ENCODE measurements at regions not wholly inside any gene's neighbourhood (a gene's known extent, or its start where the extent isn't known, plus 50 kb on each side); places are given as distances from the start of the nearest gene placed in this dataset.

DNA sequence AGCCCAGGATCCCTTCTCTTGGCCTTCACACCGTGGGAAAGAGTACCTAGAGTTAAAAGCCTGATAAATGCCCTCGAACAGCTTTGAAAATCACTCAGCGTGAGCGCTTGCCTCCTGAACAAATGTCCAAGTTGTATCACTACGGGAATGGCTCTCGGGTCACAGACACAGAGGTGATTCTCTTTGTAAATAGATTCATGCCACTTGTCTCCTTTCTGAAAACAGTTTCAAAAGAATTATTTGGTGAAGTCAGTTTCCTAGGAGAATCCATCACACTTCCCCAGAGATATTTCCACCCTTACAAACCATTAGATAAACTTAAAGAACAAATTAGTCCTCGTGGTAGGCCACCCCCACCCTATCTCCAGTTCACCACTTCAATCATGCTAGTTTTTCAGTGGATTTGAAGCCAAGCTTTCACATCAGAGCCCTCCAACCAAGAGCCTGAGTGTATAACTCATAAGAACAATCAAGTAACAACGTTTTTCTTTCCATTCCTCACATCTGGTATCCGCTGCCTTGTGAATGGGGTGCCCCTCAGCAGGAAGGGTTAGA, 132.9 kb downstream of the SLC30A10 start:
- Mint-ChIP-seq H3K4me1 (ENCODE audit: low read depth) (peaks cover 34% of the 10 kb centered on the region), H3K27me3 (ENCODE audit: low read depth) (no peaks in the 10 kb centered on the region), H3K4me3 (ENCODE audit: unreplicated experiment) (no peak overlapping the region), H3K36me3 (ENCODE audit: low read depth) (no peaks in the 10 kb centered on the region), H3K27ac (ENCODE audit: unreplicated experiment) (no peak overlapping the region), H3K9me3 (ENCODE audit: low read depth) (no peaks in the 10 kb centered on the region)
- no peak for DNase-seq (ENCODE audit: low spot score)
- TF ChIP-seq, protein P1, sequence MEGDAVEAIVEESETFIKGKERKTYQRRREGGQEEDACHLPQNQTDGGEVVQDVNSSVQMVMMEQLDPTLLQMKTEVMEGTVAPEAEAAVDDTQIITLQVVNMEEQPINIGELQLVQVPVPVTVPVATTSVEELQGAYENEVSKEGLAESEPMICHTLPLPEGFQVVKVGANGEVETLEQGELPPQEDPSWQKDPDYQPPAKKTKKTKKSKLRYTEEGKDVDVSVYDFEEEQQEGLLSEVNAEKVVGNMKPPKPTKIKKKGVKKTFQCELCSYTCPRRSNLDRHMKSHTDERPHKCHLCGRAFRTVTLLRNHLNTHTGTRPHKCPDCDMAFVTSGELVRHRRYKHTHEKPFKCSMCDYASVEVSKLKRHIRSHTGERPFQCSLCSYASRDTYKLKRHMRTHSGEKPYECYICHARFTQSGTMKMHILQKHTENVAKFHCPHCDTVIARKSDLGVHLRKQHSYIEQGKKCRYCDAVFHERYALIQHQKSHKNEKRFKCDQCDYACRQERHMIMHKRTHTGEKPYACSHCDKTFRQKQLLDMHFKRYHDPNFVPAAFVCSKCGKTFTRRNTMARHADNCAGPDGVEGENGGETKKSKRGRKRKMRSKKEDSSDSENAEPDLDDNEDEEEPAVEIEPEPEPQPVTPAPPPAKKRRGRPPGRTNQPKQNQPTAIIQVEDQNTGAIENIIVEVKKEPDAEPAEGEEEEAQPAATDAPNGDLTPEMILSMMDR (IDR thresholded peaks at IDR 0.05) = no peak

- no peak overlapping the region for H3K27ac Mint-ChIP-seq (ENCODE audit: unreplicated experiment)
- H3K9me3 Mint-ChIP-seq (ENCODE audit: low read depth) = no peaks in the 10 kb centered on the region
- no peak for DNase-seq (ENCODE audit: low spot score)
- H3K27me3 Mint-ChIP-seq (ENCODE audit: low read depth) = no peaks in the 10 kb centered on the region
- H3K4me1 Mint-ChIP-seq (ENCODE audit: low read depth) = peaks cover 34% of the 10 kb centered on the region
- TF ChIP-seq, protein P1 (IDR thresholded peaks at IDR 0.05) = no peak
- H3K36me3 Mint-ChIP-seq (ENCODE audit: low read depth) = no peaks in the 10 kb centered on the region
- no peak overlapping the region for H3K4me3 Mint-ChIP-seq (ENCODE audit: unreplicated experiment)
Measured at GRCh38 chr1:219794085-219794743, 134.1 kb downstream of the SLC30A10 start.

- Mint-ChIP-seq H3K36me3 (ENCODE audit: low read depth) (no peaks in the 10 kb centered on the region), H3K9me3 (ENCODE audit: low read depth) (no peaks in the 10 kb centered on the region), H3K4me3 (ENCODE audit: unreplicated experiment) (no peak overlapping the region), H3K27ac (ENCODE audit: unreplicated experiment) (no peak overlapping the region), H3K4me1 (ENCODE audit: low read depth) (peaks cover 27% of the 10 kb centered on the region), H3K27me3 (ENCODE audit: low read depth) (no peaks in the 10 kb centered on the region)
- TF ChIP-seq, protein P1 (IDR thresholded peaks at IDR 0.05) = no peak
- no peak for DNase-seq (ENCODE audit: low spot score)
Measured at GRCh38 chr1:219792337-219793021, 135.9 kb downstream of the SLC30A10 start.

GRCh38 chr1:219791766-219792165, 136.6 kb downstream of the SLC30A10 start:
- Mint-ChIP-seq H3K27ac (ENCODE audit: unreplicated experiment) (no peak overlapping the region), H3K9me3 (ENCODE audit: low read depth) (no peaks in the 10 kb centered on the region), H3K27me3 (ENCODE audit: low read depth) (no peaks in the 10 kb centered on the region), H3K4me1 (ENCODE audit: low read depth) (peaks cover 27% of the 10 kb centered on the region), H3K4me3 (ENCODE audit: unreplicated experiment) (no peak overlapping the region), H3K36me3 (ENCODE audit: low read depth) (no peaks in the 10 kb centered on the region)
- TF ChIP-seq, protein P1 (IDR thresholded peaks at IDR 0.05) = no peak
- no peak for DNase-seq (ENCODE audit: low spot score)

- TF ChIP-seq, protein P1 (IDR thresholded peaks at IDR 0.05) = no peak
- H3K27me3 Mint-ChIP-seq (ENCODE audit: low read depth) = no peaks in the 10 kb centered on the region
- no peaks in the 10 kb centered on the region for H3K9me3 Mint-ChIP-seq (ENCODE audit: low read depth)
- H3K4me3 Mint-ChIP-seq (ENCODE audit: unreplicated experiment) = no peak overlapping the region
- peak overlapping the region; percentile 7 for H3K27ac Mint-ChIP-seq (ENCODE audit: unreplicated experiment)
- peaks cover 27% of the 10 kb centered on the region for H3K4me1 Mint-ChIP-seq (ENCODE audit: low read depth)
- no peak for DNase-seq (ENCODE audit: low spot score)
- H3K36me3 Mint-ChIP-seq (ENCODE audit: low read depth) = no peaks in the 10 kb centered on the region
Measured at GRCh38 chr1:219790834-219791615, 137.3 kb downstream of the SLC30A10 start.
